Endodermal cell (in vitro differentiated cells): ENCODE measurements at regions not wholly inside any gene's neighbourhood (a gene's known extent, or its start where the extent isn't known, plus 50 kb on each side); places are given as distances from the start of the nearest gene placed in this dataset.

Experiments used
- DNase-seq: peaks from one replicate; pipeline ENCODE4 v3.0.0-alpha.2; 2017
- H3K27ac ChIP-seq: 2 replicates; pipeline ENCODE4 v1.5.1; 2013; ENCODE audit warnings: mild to moderate bottlenecking, low read depth, low read length, moderate library complexity
- H3K27me3 ChIP-seq: 2 replicates; pipeline ENCODE4 v1.6.1; 2013; ENCODE audit warnings: mild to moderate bottlenecking, low read length, moderate library complexity; ENCODE audit not compliant: insufficient read depth, control insufficient read depth, poor library complexity, severe bottlenecking
- H3K36me3 ChIP-seq: 2 replicates; pipeline ENCODE4 v1.7.0; 2013; ENCODE audit warnings: mild to moderate bottlenecking, low read length, moderate library complexity; ENCODE audit not compliant: control insufficient read depth, insufficient read depth
- H3K4me1 ChIP-seq: one replicate; pipeline ENCODE4 v1.7.0; 2013; ENCODE audit warnings: low read length; ENCODE audit not compliant: control insufficient read depth, insufficient read depth
- H3K4me3 ChIP-seq: 2 replicates; pipeline ENCODE4 v1.5.1; 2013; ENCODE audit warnings: mild to moderate bottlenecking, low read length, moderate library complexity
- H3K9ac ChIP-seq: 2 replicates; pipeline ENCODE4 v1.6.1; 2013; ENCODE audit warnings: mild to moderate bottlenecking, low read length, moderate library complexity; ENCODE audit not compliant: poor library complexity, severe bottlenecking; ENCODE audit errors: extremely low read depth
- H3K9me3 ChIP-seq: 2 replicates; pipeline ENCODE4 v1.6.1; 2013; ENCODE audit warnings: mild to moderate bottlenecking, low read length, moderate library complexity; ENCODE audit not compliant: control insufficient read depth
- H3K27ac Mint-ChIP-seq: 2 replicates; pipeline ENCODE4 v1.8.0; 2020; ENCODE audit warnings: mixed read lengths
- H3K27me3 Mint-ChIP-seq: 2 replicates; pipeline ENCODE4 v1.8.0; 2021; ENCODE audit warnings: mild to moderate bottlenecking, mixed read lengths; ENCODE audit not compliant: insufficient read depth
- H3K36me3 Mint-ChIP-seq: 2 replicates; pipeline ENCODE4 v1.8.0; 2020; ENCODE audit warnings: low read depth, mixed read lengths
- H3K4me1 Mint-ChIP-seq: 2 replicates; pipeline ENCODE4 v1.8.0; 2020; ENCODE audit warnings: mixed read lengths
- H3K4me3 Mint-ChIP-seq: 2 replicates; pipeline ENCODE4 v1.8.0; 2020; ENCODE audit warnings: mild to moderate bottlenecking, moderate library complexity, mixed read lengths
- H3K9me3 Mint-ChIP-seq: 2 replicates; pipeline ENCODE4 v1.8.0; 2020; ENCODE audit warnings: mild to moderate bottlenecking, mixed read lengths
- WGBS, 2 experiments: methylation state at CpG; one replicate each; pipeline versions ENCODE4 v1.1.5 to v1.1.7; 2013; ENCODE audit warnings: missing lambda C conversion rate in 2 of 2, mixed read lengths in 1 of 2; ENCODE audit not compliant: insufficient coverage in 1 of 2, insufficient read length in 1 of 2; 5-methylcytosine and 5-hydroxymethylcytosine counted together
- TF ChIP-seq, protein P1 (sequence below): fragments of 200-600 bp; sonication (generic); conservative IDR thresholded peaks from 2 replicates; pipeline ENCODE4 v1.5.0; 2021; ENCODE audit warnings: antibody characterized with exemption, mild to moderate bottlenecking

- no peak overlapping the region for H3K4me3 Mint-ChIP-seq
- no peak overlapping the region for H3K4me3 ChIP-seq
- H3K9ac ChIP-seq: peak overlapping the region; percentile 1
- no peak overlapping the region for H3K27ac ChIP-seq
- 64 to 80% methylated on average over 1 to 4 of the region's 4 CpGs for WGBS, 2 experiments
- H3K4me1 ChIP-seq: peaks cover 19% of the 10 kb centered on the region
- DNase-seq: peak; percentile 67
- no peaks in the 10 kb centered on the region for H3K9me3 Mint-ChIP-seq
- H3K9me3 ChIP-seq: no peaks in the 10 kb centered on the region
- H3K27me3 ChIP-seq: no peaks in the 10 kb centered on the region
- H3K27me3 Mint-ChIP-seq: no peaks in the 10 kb centered on the region
- TF ChIP-seq, protein P1, sequence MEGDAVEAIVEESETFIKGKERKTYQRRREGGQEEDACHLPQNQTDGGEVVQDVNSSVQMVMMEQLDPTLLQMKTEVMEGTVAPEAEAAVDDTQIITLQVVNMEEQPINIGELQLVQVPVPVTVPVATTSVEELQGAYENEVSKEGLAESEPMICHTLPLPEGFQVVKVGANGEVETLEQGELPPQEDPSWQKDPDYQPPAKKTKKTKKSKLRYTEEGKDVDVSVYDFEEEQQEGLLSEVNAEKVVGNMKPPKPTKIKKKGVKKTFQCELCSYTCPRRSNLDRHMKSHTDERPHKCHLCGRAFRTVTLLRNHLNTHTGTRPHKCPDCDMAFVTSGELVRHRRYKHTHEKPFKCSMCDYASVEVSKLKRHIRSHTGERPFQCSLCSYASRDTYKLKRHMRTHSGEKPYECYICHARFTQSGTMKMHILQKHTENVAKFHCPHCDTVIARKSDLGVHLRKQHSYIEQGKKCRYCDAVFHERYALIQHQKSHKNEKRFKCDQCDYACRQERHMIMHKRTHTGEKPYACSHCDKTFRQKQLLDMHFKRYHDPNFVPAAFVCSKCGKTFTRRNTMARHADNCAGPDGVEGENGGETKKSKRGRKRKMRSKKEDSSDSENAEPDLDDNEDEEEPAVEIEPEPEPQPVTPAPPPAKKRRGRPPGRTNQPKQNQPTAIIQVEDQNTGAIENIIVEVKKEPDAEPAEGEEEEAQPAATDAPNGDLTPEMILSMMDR: no peak
- H3K36me3 Mint-ChIP-seq: no peaks in the 10 kb centered on the region
- H3K36me3 ChIP-seq: no peaks in the 10 kb centered on the region
- H3K27ac Mint-ChIP-seq: peak overlapping the region; percentile 92
- H3K4me1 Mint-ChIP-seq: peaks cover 49% of the 10 kb centered on the region
Observed at GRCh38 chr15:63434576-63435186, 53.0 kb upstream of the CA12 start.

DNA sequence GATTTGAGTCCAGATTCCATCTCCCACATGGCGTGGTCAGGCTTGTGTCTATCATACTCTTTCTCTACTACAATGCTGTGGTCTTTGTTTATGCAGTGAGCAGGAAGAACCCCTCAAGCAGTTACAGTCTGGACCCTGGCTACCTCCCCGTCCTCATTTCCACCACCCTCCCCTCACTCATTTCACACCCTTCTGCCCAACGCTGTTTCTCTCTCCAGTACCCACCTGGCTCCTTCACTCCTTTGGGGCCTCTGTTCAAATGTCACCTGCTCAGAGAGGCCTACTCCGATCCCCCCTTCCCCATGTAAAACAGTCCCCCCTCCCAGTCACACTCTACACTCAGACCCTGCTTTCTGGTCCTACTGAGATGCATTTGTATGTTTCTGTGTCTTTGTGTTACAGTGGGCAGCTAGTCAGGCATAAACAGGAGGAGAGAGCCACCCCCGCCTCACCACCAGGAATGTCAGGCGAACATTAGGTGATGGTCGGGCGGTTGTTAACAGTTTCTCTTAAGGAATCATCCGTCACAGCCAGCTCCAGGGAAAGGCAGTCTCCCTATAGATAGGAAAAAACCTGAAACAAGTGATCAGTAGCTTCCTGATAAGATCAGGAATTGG lies 53.7 kb upstream of the CA12 start:
- Mint-ChIP-seq H3K4me1 (peaks cover 50% of the 10 kb centered on the region), H3K27me3 (no peaks in the 10 kb centered on the region), H3K9me3 (no peaks in the 10 kb centered on the region), H3K27ac (peak overlapping the region; percentile 92), H3K4me3 (no peak overlapping the region), H3K36me3 (no peaks in the 10 kb centered on the region)
- peak overlapping the region; percentile 1 for H3K9ac ChIP-seq
- TF ChIP-seq, protein P1: no peak
- H3K4me1 ChIP-seq: peaks cover 21% of the 10 kb centered on the region
- no peaks in the 10 kb centered on the region for H3K9me3 ChIP-seq
- no peaks in the 10 kb centered on the region for H3K27me3 ChIP-seq
- no peaks in the 10 kb centered on the region for H3K36me3 ChIP-seq
- no peak overlapping the region for H3K27ac ChIP-seq
- no peak overlapping the region for H3K4me3 ChIP-seq
- WGBS, 2 experiments: 89 to 90% methylated on average over 5 to 9 of the region's 9 CpGs
- DNase-seq: peak; percentile 59

- Histone ChIP-seq H3K9ac (no peak overlapping the region), H3K9me3 (no peaks in the 10 kb centered on the region), H3K36me3 (no peaks in the 10 kb centered on the region), H3K27me3 (no peaks in the 10 kb centered on the region), H3K4me1 (peaks cover 27% of the 10 kb centered on the region), H3K4me3 (no peak overlapping the region), H3K27ac (peak overlapping the region; percentile 76)
- no peak for DNase-seq
- no peaks in the 10 kb centered on the region for H3K36me3 Mint-ChIP-seq
- H3K4me3 Mint-ChIP-seq: no peak overlapping the region
- TF ChIP-seq, protein P1: no peak
- peaks cover 55% of the 10 kb centered on the region for H3K4me1 Mint-ChIP-seq
- 94 to 96% methylated on average over 2 of the region's 2 CpGs for WGBS, 2 experiments
- no peaks in the 10 kb centered on the region for H3K9me3 Mint-ChIP-seq
- no peaks in the 10 kb centered on the region for H3K27me3 Mint-ChIP-seq
- peak overlapping the region; percentile 92 for H3K27ac Mint-ChIP-seq
Observed at GRCh38 chr15:63436341-63436740, 54.7 kb upstream of the CA12 start.
